ENCODE measurements at regions not wholly inside any gene's neighbourhood (a gene's known extent, or its start where the extent isn't known, plus 50 kb on each side); places are given as distances from the start of the nearest gene placed in this dataset.

DNA sequence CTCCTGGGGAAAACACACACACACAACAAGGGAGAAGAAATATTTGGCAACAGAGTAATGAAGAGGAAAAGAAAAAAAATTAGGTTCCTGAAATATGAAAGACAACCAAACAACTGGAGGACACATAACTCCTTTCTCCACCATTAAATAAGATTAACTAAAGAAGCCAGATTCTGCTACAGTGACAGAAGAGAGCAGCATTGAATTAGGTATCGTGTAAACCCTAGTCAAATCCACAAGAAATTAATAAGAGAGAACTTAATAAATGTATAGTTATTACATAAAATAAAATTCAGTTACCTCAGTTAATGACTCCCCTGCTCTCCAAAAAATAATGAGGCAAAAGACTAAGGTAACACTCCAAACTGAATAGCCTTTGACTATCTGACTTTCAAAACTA, 306.7 kb downstream of the CRPPA start:
- TF ChIP-seq, protein P1, sequence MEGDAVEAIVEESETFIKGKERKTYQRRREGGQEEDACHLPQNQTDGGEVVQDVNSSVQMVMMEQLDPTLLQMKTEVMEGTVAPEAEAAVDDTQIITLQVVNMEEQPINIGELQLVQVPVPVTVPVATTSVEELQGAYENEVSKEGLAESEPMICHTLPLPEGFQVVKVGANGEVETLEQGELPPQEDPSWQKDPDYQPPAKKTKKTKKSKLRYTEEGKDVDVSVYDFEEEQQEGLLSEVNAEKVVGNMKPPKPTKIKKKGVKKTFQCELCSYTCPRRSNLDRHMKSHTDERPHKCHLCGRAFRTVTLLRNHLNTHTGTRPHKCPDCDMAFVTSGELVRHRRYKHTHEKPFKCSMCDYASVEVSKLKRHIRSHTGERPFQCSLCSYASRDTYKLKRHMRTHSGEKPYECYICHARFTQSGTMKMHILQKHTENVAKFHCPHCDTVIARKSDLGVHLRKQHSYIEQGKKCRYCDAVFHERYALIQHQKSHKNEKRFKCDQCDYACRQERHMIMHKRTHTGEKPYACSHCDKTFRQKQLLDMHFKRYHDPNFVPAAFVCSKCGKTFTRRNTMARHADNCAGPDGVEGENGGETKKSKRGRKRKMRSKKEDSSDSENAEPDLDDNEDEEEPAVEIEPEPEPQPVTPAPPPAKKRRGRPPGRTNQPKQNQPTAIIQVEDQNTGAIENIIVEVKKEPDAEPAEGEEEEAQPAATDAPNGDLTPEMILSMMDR (IDR thresholded peaks at IDR 0.05; ENCODE audit: unreplicated experiment in 3 of 3), result peak; percentile 13 to 22 (median 13)
- no peak overlapping the region for H3K4me3 Mint-ChIP-seq
- H3K4me1 Mint-ChIP-seq, result no peaks in the 10 kb centered on the region
- H3K36me3 Mint-ChIP-seq (ENCODE audit: low read depth), result peaks cover 25% of the 10 kb centered on the region
- H3K27ac Mint-ChIP-seq, result no peak overlapping the region
- H3K9me3 Mint-ChIP-seq, result peaks cover 65% of the 10 kb centered on the region
- H3K27me3 Mint-ChIP-seq (ENCODE audit: low read depth), result no peaks in the 10 kb centered on the region

DNA sequence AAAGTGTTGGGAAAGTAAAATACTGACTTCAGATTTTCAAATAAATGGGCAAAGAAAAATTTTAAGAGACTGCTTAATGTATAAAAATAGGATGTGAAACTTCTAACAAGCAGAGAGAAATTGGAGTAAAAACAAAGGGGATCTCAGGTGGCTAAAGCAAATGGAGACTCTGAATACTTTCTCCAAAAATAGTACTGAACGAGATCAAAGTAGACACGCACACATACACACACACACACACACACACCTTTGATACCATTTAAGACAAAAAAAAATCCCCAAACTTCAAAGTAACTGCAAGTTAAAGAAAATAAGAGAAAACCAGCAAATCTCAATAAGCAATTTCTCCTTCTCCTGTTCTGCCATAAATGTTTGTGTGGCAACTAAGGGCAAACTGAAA, 307.3 kb downstream of the CRPPA start:
- peaks cover 29% of the 10 kb centered on the region for H3K36me3 Mint-ChIP-seq (ENCODE audit: low read depth)
- H3K4me1 Mint-ChIP-seq, result no peaks in the 10 kb centered on the region
- peaks cover 70% of the 10 kb centered on the region for H3K9me3 Mint-ChIP-seq
- H3K27me3 Mint-ChIP-seq (ENCODE audit: low read depth), result no peaks in the 10 kb centered on the region
- H3K27ac Mint-ChIP-seq, result no peak overlapping the region
- no peak overlapping the region for H3K4me3 Mint-ChIP-seq
- TF ChIP-seq, protein P1 (IDR thresholded peaks at IDR 0.05; ENCODE audit: unreplicated experiment in 3 of 3), result no peak

DNA sequence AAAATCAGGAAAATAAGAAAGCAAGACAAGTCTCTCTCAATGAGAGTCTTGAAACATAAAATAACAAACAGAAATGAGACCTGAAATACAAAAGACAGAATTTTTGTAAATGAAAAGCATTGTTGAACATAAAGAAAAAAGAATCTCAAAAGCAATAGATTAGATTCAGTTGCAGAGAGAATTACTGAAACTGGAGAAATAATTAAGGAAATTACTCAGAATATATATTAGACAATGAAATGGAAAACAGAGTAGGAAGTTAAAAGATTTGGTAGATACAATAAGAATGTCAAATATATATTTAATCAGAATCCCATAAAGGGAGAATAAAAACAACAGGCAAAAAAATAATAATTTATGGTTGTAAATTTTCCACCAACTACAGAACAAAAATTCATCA, 308.3 kb downstream of the CRPPA start:
- H3K27ac Mint-ChIP-seq, result no peak overlapping the region
- H3K27me3 Mint-ChIP-seq (ENCODE audit: low read depth), result no peaks in the 10 kb centered on the region
- H3K4me3 Mint-ChIP-seq, result no peak overlapping the region
- peaks cover 26% of the 10 kb centered on the region for H3K36me3 Mint-ChIP-seq (ENCODE audit: low read depth)
- TF ChIP-seq, protein P1 (IDR thresholded peaks at IDR 0.05; ENCODE audit: unreplicated experiment in 3 of 3), result no peak
- peaks cover 75% of the 10 kb centered on the region for H3K9me3 Mint-ChIP-seq
- no peaks in the 10 kb centered on the region for H3K4me1 Mint-ChIP-seq

DNA sequence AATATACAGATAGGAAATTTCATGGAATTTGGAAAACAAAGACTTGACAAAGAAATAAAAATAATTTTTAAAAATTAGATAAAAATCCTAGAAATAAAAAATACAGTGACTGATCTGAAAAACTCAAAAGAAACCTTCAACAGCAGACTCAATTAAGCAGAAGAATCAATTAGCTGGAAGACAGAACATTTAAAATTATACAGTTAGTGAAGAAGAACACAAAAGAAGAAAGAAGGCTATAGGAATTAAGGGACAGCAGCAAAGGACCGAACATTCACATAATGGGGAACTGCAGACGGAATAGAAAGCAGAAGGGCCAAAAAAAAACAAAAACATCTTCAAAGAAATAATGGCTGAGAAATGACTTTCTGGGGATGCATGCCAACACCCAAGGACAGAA, 314.5 kb downstream of the CRPPA start:
- peaks cover 28% of the 10 kb centered on the region for H3K36me3 Mint-ChIP-seq (ENCODE audit: low read depth)

DNA sequence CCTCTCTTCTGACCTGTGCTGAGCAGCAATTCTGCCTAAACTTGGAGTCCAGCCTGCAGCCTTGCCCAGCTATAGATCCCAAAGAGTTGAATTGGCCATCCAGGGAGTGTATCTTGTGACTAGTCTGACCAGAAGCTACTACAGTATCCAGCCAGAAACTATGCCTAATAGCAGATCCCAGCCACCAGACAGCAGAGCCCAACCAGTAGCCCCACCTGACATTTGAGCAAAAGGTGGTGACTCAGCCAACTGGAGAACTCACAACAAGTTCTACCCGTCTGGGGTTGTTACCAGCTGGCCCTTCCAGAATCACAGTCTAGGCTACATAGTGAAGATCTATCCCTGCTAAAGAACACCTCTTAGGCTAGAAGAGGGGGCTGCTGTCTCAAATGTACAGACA, 315.0 kb downstream of the CRPPA start:
- H3K9me3 Mint-ChIP-seq, result peaks cover 74% of the 10 kb centered on the region
- TF ChIP-seq, protein P1 (IDR thresholded peaks at IDR 0.05; ENCODE audit: unreplicated experiment in 3 of 3), result no peak
- peaks cover 25% of the 10 kb centered on the region for H3K36me3 Mint-ChIP-seq (ENCODE audit: low read depth)
- peaks cover 3% of the 10 kb centered on the region for H3K4me1 Mint-ChIP-seq
- H3K27ac Mint-ChIP-seq, result no peak overlapping the region
- H3K27me3 Mint-ChIP-seq (ENCODE audit: low read depth), result no peaks in the 10 kb centered on the region
- H3K4me3 Mint-ChIP-seq, result no peak overlapping the region

More for the DNA sequence above, 314.5 kb downstream of the CRPPA start:
- no peaks in the 10 kb centered on the region for H3K27me3 Mint-ChIP-seq (ENCODE audit: low read depth)
- TF ChIP-seq, protein P1 (IDR thresholded peaks at IDR 0.05; ENCODE audit: unreplicated experiment in 3 of 3), result no peak
- no peak overlapping the region for H3K4me3 Mint-ChIP-seq
- H3K9me3 Mint-ChIP-seq, result peaks cover 72% of the 10 kb centered on the region
- no peak overlapping the region for H3K27ac Mint-ChIP-seq
- peaks cover 3% of the 10 kb centered on the region for H3K4me1 Mint-ChIP-seq

DNA sequence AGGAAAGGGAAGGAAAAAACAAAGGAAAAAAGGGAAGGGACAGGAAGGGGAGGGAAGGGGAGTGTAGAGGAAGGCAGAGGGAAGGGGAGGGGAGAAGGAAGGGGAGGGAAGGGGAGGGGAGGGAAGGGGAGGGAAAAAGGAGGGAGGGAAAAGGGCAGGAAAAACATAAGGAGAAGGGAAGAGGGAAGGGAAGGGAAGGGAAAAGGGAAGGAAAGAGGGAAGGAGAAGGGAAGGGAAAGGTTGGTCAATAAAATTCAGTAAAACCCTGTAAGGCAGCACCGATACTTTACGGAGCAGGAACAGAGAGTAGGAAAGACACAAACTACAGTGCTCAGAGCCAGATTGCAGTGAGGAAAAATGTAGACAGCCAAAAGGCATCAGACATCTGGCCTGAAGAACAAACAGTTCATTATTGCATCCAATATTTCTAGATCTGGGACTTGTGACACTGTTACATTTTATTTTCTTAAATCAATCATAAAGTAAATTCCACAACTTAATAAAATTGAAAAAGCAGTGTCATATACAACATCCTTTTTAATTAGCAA, 322.0 kb downstream of the CRPPA start:
- peaks cover 27% of the 10 kb centered on the region for H3K4me1 Mint-ChIP-seq
- no peaks in the 10 kb centered on the region for H3K27me3 Mint-ChIP-seq (ENCODE audit: low read depth)
- H3K4me3 Mint-ChIP-seq, result no peak overlapping the region
- TF ChIP-seq, protein P1 (IDR thresholded peaks at IDR 0.05; ENCODE audit: unreplicated experiment in 3 of 3), result no peak
- H3K27ac Mint-ChIP-seq, result no peak overlapping the region
- peaks cover 3% of the 10 kb centered on the region for H3K36me3 Mint-ChIP-seq (ENCODE audit: low read depth)
- peaks cover 18% of the 10 kb centered on the region for H3K9me3 Mint-ChIP-seq

Measured in nephron (organoid).